SK-N-SH treated with all-trans-retinoic acid at 6 μM for 48 hours (cell line): ENCODE measurements at regions not wholly inside any gene's neighbourhood (a gene's known extent, or its start where the extent isn't known, plus 50 kb on each side); places are given as distances from the start of the nearest gene placed in this dataset.

Source experiments
- PATZ1 ChIP-seq: fragments of 250-450 bp; sonication (Bioruptor Pico); IDR thresholded peaks from 2 replicates; pipeline ENCODE4 v1.8.0; 2020; ENCODE audit warnings: mild to moderate bottlenecking, moderate library complexity, borderline replicate concordance
- TCF4 ChIP-seq: fragments of 250-450 bp; sonication (Bioruptor Pico); IDR thresholded peaks from 2 replicates; pipeline ENCODE4 v1.8.0; 2021; ENCODE audit warnings: mild to moderate bottlenecking, moderate library complexity, borderline replicate concordance
- ZFP30 ChIP-seq: fragments of 450-650 bp; formaldehyde crosslinking; IDR thresholded peaks from 2 replicates; pipeline ENCODE4 v1.5.0; 2022; ENCODE audit warnings: mild to moderate bottlenecking, moderate library complexity

- no peak for TF ChIP-seq ZFP30 (CRISPR knock-in tag)
- no peak for TF ChIP-seq PATZ1 (CRISPR knock-in tag)
- TF ChIP-seq TCF4 (CRISPR knock-in tag), result no peak
Measured at GRCh38 chr1:106344494-106344893, 712.0 kb upstream of the PRMT6 start.
